ENCODE measurements at regions not wholly inside any gene's neighbourhood (a gene's known extent, or its start where the extent isn't known, plus 50 kb on each side); places are given as distances from the start of the nearest gene placed in this dataset.
A peak's percentile ranks its signal among the peaks of the same experiment; 100 is the strongest.

GRCh38 chr6:74549746-74550145, 656.1 kb downstream of the COL12A1 start:
- no peak for TF ChIP-seq CTCF (IDR thresholded peaks at IDR 0.05; ENCODE audit: low read depth, low read length)
- H3K4me3 ChIP-seq (ENCODE audit: low read depth, low read length): no peak overlapping the region
- in situ Hi-C loops (cut with HindIII; ENCODE audit: low sequenced_read_pairs): no loop called here
- no peak for DNase-seq (ENCODE audit: low read depth, low spot score)

- DNase-seq (ENCODE audit: low read depth, low spot score): peak; percentile 57
- TF ChIP-seq CTCF (IDR thresholded peaks at IDR 0.05; ENCODE audit: low read depth, low read length): no peak
- in situ Hi-C loops (cut with HindIII; ENCODE audit: low sequenced_read_pairs): no loop called here
Observed at GRCh38 chr6:74534465-74535211, 671.2 kb downstream of the COL12A1 start.

GRCh38 chr6:74519163-74519562, 686.7 kb downstream of the COL12A1 start:
- in situ Hi-C loops (cut with HindIII; ENCODE audit: low sequenced_read_pairs): no loop called here
- no peak for TF ChIP-seq CTCF (IDR thresholded peaks at IDR 0.05; ENCODE audit: low read depth, low read length)
- H3K4me3 ChIP-seq (ENCODE audit: low read depth, low read length): no peak overlapping the region
- DNase-seq (ENCODE audit: low read depth, low spot score): peak; percentile 70

More at GRCh38 chr6:74534465-74535211, 671.2 kb downstream of the COL12A1 start:
- no peak overlapping the region for H3K4me3 ChIP-seq (ENCODE audit: low read depth, low read length)

GRCh38 chr6:74518035-74518434, 687.8 kb downstream of the COL12A1 start:
- DNase-seq (ENCODE audit: low read depth, low spot score): no peak

GRCh38 chr6:74510878-74511277, 695.0 kb downstream of the COL12A1 start:
- H3K4me3 ChIP-seq (ENCODE audit: low read depth, low read length): no peak overlapping the region
- TF ChIP-seq CTCF (IDR thresholded peaks at IDR 0.05; ENCODE audit: low read depth, low read length): no peak
- in situ Hi-C loops (cut with HindIII; ENCODE audit: low sequenced_read_pairs): no loop called here
- DNase-seq (ENCODE audit: low read depth, low spot score): no peak

More at GRCh38 chr6:74518035-74518434, 687.8 kb downstream of the COL12A1 start:
- H3K4me3 ChIP-seq (ENCODE audit: low read depth, low read length): no peak overlapping the region
- TF ChIP-seq CTCF (IDR thresholded peaks at IDR 0.05; ENCODE audit: low read depth, low read length): no peak
- in situ Hi-C loops (cut with HindIII; ENCODE audit: low sequenced_read_pairs): no loop called here

GRCh38 chr6:74507649-74508048, 698.2 kb downstream of the COL12A1 start:
- no peak for DNase-seq (ENCODE audit: low read depth, low spot score)
- H3K4me3 ChIP-seq (ENCODE audit: low read depth, low read length): no peak overlapping the region
- in situ Hi-C loops (cut with HindIII; ENCODE audit: low sequenced_read_pairs): no loop called here
- no peak for TF ChIP-seq CTCF (IDR thresholded peaks at IDR 0.05; ENCODE audit: low read depth, low read length)

Measured in astrocyte of the spinal cord (primary cell).